ENCODE measurements at regions not wholly inside any gene's neighbourhood (a gene's known extent, or its start where the extent isn't known, plus 50 kb on each side); places are given as distances from the start of the nearest gene placed in this dataset.

DNA sequence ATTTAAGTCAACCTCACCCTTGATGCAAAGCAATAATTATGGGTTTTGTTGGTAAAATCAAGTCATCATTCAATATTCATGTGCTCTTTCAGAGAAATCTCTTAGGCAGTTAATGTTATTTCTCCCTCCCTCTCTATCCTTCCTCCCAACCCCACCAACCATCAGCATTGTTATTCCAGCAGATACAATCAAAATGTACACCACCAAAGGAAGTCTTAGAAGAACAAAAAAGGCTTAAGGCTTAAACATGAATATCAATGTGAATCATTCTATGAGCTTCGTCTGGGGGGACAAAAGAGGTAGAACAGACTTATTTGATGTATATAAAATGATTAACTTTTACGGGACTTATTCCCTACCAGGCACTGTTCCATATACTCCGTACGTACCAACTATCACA, 404.4 kb downstream of the ARHGEF28 start:
- no peaks in the 10 kb centered on the region for H3K36me3 Mint-ChIP-seq
- DNase-seq (ENCODE audit: extremely low spot score, unreplicated experiment), result no peak
- no peak overlapping the region for H3K27ac Mint-ChIP-seq
- peaks cover 22% of the 10 kb centered on the region for H3K4me1 Mint-ChIP-seq (ENCODE audit: unreplicated experiment)
- H3K27me3 Mint-ChIP-seq, result no peaks in the 10 kb centered on the region
- TF ChIP-seq, protein P1, sequence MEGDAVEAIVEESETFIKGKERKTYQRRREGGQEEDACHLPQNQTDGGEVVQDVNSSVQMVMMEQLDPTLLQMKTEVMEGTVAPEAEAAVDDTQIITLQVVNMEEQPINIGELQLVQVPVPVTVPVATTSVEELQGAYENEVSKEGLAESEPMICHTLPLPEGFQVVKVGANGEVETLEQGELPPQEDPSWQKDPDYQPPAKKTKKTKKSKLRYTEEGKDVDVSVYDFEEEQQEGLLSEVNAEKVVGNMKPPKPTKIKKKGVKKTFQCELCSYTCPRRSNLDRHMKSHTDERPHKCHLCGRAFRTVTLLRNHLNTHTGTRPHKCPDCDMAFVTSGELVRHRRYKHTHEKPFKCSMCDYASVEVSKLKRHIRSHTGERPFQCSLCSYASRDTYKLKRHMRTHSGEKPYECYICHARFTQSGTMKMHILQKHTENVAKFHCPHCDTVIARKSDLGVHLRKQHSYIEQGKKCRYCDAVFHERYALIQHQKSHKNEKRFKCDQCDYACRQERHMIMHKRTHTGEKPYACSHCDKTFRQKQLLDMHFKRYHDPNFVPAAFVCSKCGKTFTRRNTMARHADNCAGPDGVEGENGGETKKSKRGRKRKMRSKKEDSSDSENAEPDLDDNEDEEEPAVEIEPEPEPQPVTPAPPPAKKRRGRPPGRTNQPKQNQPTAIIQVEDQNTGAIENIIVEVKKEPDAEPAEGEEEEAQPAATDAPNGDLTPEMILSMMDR (conservative IDR thresholded peaks at IDR 0.05), result no peak
- no peak overlapping the region for H3K4me3 Mint-ChIP-seq
- H3K9me3 Mint-ChIP-seq, result peaks cover 8% of the 10 kb centered on the region

DNA sequence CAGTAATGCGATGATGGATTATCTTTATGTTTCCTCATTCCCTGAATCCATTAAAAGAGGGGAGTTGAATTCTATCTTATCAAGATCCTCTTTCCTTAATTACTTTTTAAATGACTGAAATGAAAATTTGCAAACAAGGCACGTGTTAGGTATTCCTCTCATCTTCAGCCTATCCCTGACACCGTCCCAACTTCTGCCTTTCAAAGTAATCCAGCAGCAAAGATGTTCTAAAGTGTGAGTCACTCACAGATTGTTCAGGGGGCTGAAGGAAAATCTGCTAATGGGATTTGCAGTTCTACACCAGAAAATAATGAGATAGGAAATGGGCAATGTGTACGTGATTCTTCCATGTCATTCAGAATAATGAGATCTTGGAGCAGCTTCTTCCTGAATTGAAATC, 403.0 kb downstream of the ARHGEF28 start:
- TF ChIP-seq, protein P1 (conservative IDR thresholded peaks at IDR 0.05), result no peak
- DNase-seq (ENCODE audit: extremely low spot score, unreplicated experiment), result no peak
- Mint-ChIP-seq H3K27me3 (no peaks in the 10 kb centered on the region), H3K9me3 (peaks cover 8% of the 10 kb centered on the region), H3K36me3 (no peaks in the 10 kb centered on the region), H3K4me3 (no peak overlapping the region), H3K27ac (no peak overlapping the region), H3K4me1 (ENCODE audit: unreplicated experiment) (peaks cover 13% of the 10 kb centered on the region)

DNA sequence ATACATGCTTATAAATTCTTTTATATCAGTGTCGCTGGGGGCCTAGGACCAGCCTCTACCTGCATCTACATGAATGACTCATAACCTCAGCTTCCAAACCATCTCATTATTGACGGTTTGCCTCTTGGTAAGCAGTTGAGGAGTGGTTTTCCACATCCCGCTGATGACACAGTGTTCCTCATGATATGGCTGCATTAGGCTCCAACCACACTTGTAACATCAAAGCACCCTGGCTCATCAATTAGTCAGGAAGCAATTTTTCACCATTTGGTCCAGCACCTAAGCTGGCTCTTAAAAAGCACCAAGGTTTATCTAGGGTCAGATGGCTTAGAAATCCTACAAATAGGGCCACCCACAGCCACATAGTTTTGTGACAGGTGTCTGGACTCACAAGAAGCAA, 402.4 kb downstream of the ARHGEF28 start:
- Mint-ChIP-seq H3K27me3 (no peaks in the 10 kb centered on the region), H3K4me1 (ENCODE audit: unreplicated experiment) (peaks cover 13% of the 10 kb centered on the region), H3K9me3 (peaks cover 8% of the 10 kb centered on the region), H3K27ac (peak overlapping the region; percentile 52), H3K4me3 (no peak overlapping the region), H3K36me3 (no peaks in the 10 kb centered on the region)
- DNase-seq (ENCODE audit: extremely low spot score, unreplicated experiment), result no peak
- TF ChIP-seq, protein P1 (conservative IDR thresholded peaks at IDR 0.05), result no peak

DNA sequence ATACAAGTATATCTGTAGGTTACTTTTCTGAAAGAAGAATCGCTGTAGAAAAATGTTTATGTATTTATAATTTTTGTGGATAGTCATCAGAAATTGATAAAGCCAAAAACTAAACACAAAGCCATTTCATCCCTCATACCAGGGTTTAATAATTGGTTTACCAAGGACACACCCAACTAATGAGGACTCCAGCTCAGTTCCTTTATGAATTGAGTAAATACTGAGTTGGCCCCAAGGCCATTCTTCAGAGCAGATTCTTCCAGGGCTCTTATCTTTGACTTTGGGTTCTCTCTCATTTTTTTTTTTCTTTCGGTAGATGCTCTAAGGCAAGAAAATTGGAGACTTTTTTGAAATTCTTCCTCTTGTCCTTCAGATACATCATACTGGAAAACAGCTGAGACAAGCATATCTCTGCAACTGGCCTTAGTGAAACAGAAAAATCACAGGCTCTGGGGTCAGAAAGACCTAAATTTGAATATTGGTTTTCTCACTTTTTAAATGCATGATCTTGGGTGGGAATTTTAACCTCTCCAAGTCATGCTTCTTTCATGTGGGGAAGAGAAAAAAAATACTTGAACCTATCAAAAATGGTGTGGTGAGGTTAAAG, 401.8 kb downstream of the ARHGEF28 start:
- TF ChIP-seq, protein P1 (conservative IDR thresholded peaks at IDR 0.05), result no peak
- H3K9me3 Mint-ChIP-seq, result peaks cover 8% of the 10 kb centered on the region
- no peak overlapping the region for H3K27ac Mint-ChIP-seq
- no peak for DNase-seq (ENCODE audit: extremely low spot score, unreplicated experiment)
- H3K27me3 Mint-ChIP-seq, result no peaks in the 10 kb centered on the region
- H3K4me3 Mint-ChIP-seq, result no peak overlapping the region
- no peaks in the 10 kb centered on the region for H3K36me3 Mint-ChIP-seq
- peaks cover 13% of the 10 kb centered on the region for H3K4me1 Mint-ChIP-seq (ENCODE audit: unreplicated experiment)

DNA sequence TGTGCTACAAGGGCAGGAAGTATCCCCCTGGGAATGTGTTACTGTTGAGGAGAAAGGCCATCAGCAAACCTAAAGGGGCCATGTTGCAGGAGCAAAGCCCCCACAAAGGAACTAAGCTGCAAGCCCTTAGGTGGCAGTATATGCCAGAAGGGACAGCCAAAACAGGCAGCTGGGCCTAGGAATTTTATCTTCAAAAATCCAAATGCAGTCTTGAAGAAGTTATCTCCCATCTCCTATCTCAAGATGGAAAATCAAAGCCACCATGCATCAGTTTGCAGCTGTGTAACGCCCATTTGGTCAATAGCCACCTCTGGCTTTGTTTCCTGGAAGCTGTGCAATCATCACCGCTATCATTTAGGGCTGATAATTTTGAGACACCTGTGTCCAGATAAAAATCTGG, 400.3 kb downstream of the ARHGEF28 start:
- Mint-ChIP-seq H3K9me3 (peaks cover 8% of the 10 kb centered on the region), H3K4me3 (no peak overlapping the region), H3K27me3 (no peaks in the 10 kb centered on the region), H3K4me1 (ENCODE audit: unreplicated experiment) (peaks cover 13% of the 10 kb centered on the region), H3K27ac (peak overlapping the region; percentile 2), H3K36me3 (no peaks in the 10 kb centered on the region)
- DNase-seq (ENCODE audit: extremely low spot score, unreplicated experiment), result no peak
- TF ChIP-seq, protein P1 (conservative IDR thresholded peaks at IDR 0.05), result no peak

DNA sequence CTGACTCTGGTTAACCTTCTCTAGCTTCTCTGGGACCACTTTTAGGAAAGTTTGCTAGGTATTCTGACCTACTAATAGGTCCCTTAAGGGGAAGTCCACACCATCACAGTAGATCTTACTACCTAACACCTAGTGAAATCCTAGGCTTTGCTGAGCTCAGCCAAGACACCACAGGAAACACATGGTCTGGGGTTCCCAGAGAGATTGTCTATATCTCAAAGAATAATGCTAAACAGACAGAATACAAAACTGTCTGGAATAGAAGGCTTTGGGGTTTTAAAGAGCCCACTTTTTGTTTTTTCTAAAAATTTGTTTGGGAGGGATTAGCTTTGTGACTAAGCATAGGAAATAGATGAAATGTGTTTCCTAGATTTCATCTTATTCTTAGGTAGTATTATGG, 395.1 kb downstream of the ARHGEF28 start:
- Mint-ChIP-seq H3K9me3 (no peaks in the 10 kb centered on the region), H3K4me1 (ENCODE audit: unreplicated experiment) (peaks cover 27% of the 10 kb centered on the region), H3K36me3 (no peaks in the 10 kb centered on the region), H3K4me3 (no peak overlapping the region), H3K27me3 (peaks cover 4% of the 10 kb centered on the region), H3K27ac (no peak overlapping the region)
- TF ChIP-seq, protein P1 (conservative IDR thresholded peaks at IDR 0.05), result no peak
- DNase-seq (ENCODE audit: extremely low spot score, unreplicated experiment), result no peak

Measured in type B pancreatic cell (in vitro differentiated cells).